ENCODE measurements at regions not wholly inside any gene's neighbourhood (a gene's known extent, or its start where the extent isn't known, plus 50 kb on each side); places are given as distances from the start of the nearest gene placed in this dataset.
"Not testable (repeated sequence)": the region's sequence is repeated elsewhere in the genome, so short reads cannot be mapped to it uniquely, and the experiment has no call there.

DNA sequence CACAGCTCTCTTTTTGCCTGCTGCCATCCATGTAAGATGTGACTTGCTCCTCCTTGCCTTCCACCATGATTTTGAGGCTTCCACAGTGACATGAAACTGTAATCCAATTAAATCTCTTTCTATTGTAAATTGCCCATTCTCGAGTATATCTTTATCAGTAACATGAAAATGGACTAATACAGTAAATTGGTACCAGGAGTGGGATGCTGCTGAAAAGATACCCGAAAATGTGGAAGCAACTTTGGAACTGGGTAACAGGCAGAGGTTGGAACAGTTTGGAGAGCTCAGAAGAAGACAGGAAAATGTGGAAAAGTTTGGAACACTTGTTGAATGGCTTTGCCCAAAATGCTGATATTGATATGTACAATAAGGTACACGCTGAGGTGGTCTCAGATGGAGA, 1117.9 kb downstream of the PLA2G4A start:
- TF ChIP-seq EZH2 (IDR thresholded peaks at IDR 0.05); POLR2AphosphoS5 (IDR thresholded peaks at IDR 0.05; ENCODE audit: borderline replicate concordance, low read depth, low read length): not testable (repeated sequence)

All from SK-N-MC (cell line).